Epidermal melanocyte (primary cell): ENCODE measurements at regions not wholly inside any gene's neighbourhood (a gene's known extent, or its start where the extent isn't known, plus 50 kb on each side); places are given as distances from the start of the nearest gene placed in this dataset.

Experiments used
- DNase-seq: peaks from one replicate; pipeline ENCODE4 v3.0.0; 2011; ENCODE audit warnings: low spot score; ENCODE audit not compliant: insufficient read length

- DNase-seq: no peak
Measured at GRCh38 chr15:100810831-100811230, 68.8 kb upstream of the ALDH1A3 start.

GRCh38 chr15:100812802-100813201 lies 66.8 kb upstream of the ALDH1A3 start:
- DNase-seq: no peak

GRCh38 chr15:100818927-100819326 lies 60.7 kb upstream of the ALDH1A3 start:
- no peak for DNase-seq

GRCh38 chr15:100820528-100820927 lies 59.1 kb upstream of the ALDH1A3 start:
- no peak for DNase-seq

- DNase-seq: no peak
Measured at GRCh38 chr15:100821327-100821726, 58.3 kb upstream of the ALDH1A3 start.

GRCh38 chr15:100824211-100824610 lies 55.4 kb upstream of the ALDH1A3 start:
- DNase-seq: no peak

GRCh38 chr15:100829457-100829856 lies 50.2 kb upstream of the ALDH1A3 start:
- no peak for DNase-seq
